GM23248 (cell line): ENCODE measurements at regions not wholly inside any gene's neighbourhood (a gene's known extent, or its start where the extent isn't known, plus 50 kb on each side); places are given as distances from the start of the nearest gene placed in this dataset.

Experiments used
- DNase-seq: peaks from one replicate; pipeline ENCODE4 v3.0.0-alpha.2; 2015
- H2AFZ ChIP-seq: fragments of 200-600 bp; sonication (generic); 2 replicates; pipeline ENCODE4 v1.6.1; 2016; ENCODE audit warnings: antibody characterized with exemption
- H3F3A ChIP-seq: fragments of 200-600 bp; sonication (generic); 2 replicates; pipeline ENCODE4 v1.6.1; 2016; ENCODE audit warnings: mild to moderate bottlenecking, antibody characterized with exemption, mixed run types; ENCODE audit not compliant: insufficient read depth
- H3K27ac ChIP-seq: fragments of 200-600 bp; sonication (generic); 2 replicates; pipeline ENCODE4 v1.5.1; 2016; ENCODE audit warnings: mild to moderate bottlenecking
- H3K27me3 ChIP-seq: fragments of 200-600 bp; sonication (generic); replicated peaks from 2 replicates; pipeline ENCODE4 v1.6.1; 2016; ENCODE audit warnings: mild to moderate bottlenecking; ENCODE audit not compliant: insufficient read depth
- H3K36me3 ChIP-seq: fragments of 200-600 bp; sonication (generic); 2 replicates; pipeline ENCODE4 v1.6.1; 2016; ENCODE audit warnings: low read depth, mild to moderate bottlenecking
- H3K4me1 ChIP-seq: fragments of 200-600 bp; sonication (generic); 2 replicates; pipeline ENCODE4 v1.6.1; 2016; ENCODE audit warnings: mild to moderate bottlenecking; ENCODE audit not compliant: insufficient read depth
- H3K4me2 ChIP-seq: fragments of 200-600 bp; sonication (generic); one replicate; pipeline ENCODE4 v1.6.1; 2016; ENCODE audit warnings: mild to moderate bottlenecking; ENCODE audit not compliant: unreplicated experiment
- H3K4me3 ChIP-seq: fragments of 200-600 bp; sonication (generic); 2 replicates; pipeline ENCODE4 v1.5.1; 2016; ENCODE audit warnings: mild to moderate bottlenecking
- H3K79me2 ChIP-seq: fragments of 200-600 bp; sonication (generic); 2 replicates; pipeline ENCODE4 v1.6.1; 2016; ENCODE audit warnings: mild to moderate bottlenecking; ENCODE audit not compliant: insufficient read depth
- H3K9ac ChIP-seq: fragments of 200-600 bp; sonication (generic); 2 replicates; pipeline ENCODE4 v1.6.1; 2016; ENCODE audit warnings: mild to moderate bottlenecking
- H3K9me2 ChIP-seq: fragments of 200-600 bp; sonication (generic); 2 replicates; pipeline ENCODE4 v1.6.1; 2016; ENCODE audit warnings: mixed run types, mild to moderate bottlenecking, moderate library complexity; ENCODE audit not compliant: insufficient read depth
- H3K9me3 ChIP-seq: fragments of 200-600 bp; sonication (generic); one replicate; pipeline ENCODE4 v1.6.1; 2017; ENCODE audit warnings: low read depth
- H4K20me1 ChIP-seq: fragments of 200-600 bp; sonication (generic); 2 replicates; pipeline ENCODE4 v1.6.0; 2016; ENCODE audit not compliant: insufficient read depth
- EZH2 ChIP-seq: fragments of 200-600 bp; sonication (generic); IDR thresholded peaks from 2 replicates; pipeline ENCODE4 v1.6.1; 2018; ENCODE audit warnings: antibody characterized with exemption, mild to moderate bottlenecking; ENCODE audit not compliant: insufficient read depth, poor library complexity, severe bottlenecking
- EZH2phosphoT487 ChIP-seq: fragments of 200-600 bp; sonication (generic); IDR thresholded peaks from 2 replicates; pipeline ENCODE4 v1.6.1; 2018; ENCODE audit warnings: antibody characterized with exemption, moderate library complexity, mild to moderate bottlenecking, low read depth; ENCODE audit not compliant: insufficient read depth
- WGBS, 2 experiments: methylation state at CpG; one replicate each; pipeline ENCODE4 v1.1.6; 2015 to 2017; ENCODE audit warnings: low lambda C conversion rate in 2 of 2, low coverage in 1 of 2; ENCODE audit errors: missing lambda C conversion rate in 2 of 2; 5-methylcytosine and 5-hydroxymethylcytosine counted together
- in situ Hi-C: fragments of 300-500 bp; cut with MboI; formaldehyde crosslinking; loops from 2 replicates; pipeline ENCODE4 v1.15.0; 2020

- Histone ChIP-seq H2AFZ (no peak overlapping the region), H3K36me3 (no peaks in the 10 kb centered on the region), H3F3A (no peaks in the 10 kb centered on the region), H3K9me2 (no peaks in the 10 kb centered on the region), H3K27me3 (peaks cover 13% of the 10 kb centered on the region; the same call in 1 of the 2 replicates), H3K9me3 (no peaks in the 10 kb centered on the region), H4K20me1 (no peaks in the 10 kb centered on the region), H3K4me2 (no peak overlapping the region), H3K79me2 (no peaks in the 10 kb centered on the region), H3K9ac (no peak overlapping the region), H3K4me1 (no peaks in the 10 kb centered on the region), H3K27ac (no peak overlapping the region), H3K4me3 (no peak overlapping the region)
- 49 to 50% methylated on average over 15 of the region's 15 CpGs for WGBS, 2 experiments
- no peak for TF ChIP-seq EZH2phosphoT487
- TF ChIP-seq EZH2, result no peak
- in situ Hi-C loops, result no loop called here
- DNase-seq, result no peak
These were observed 53.0 kb upstream of the CLDN14 start for GRCh38 chr21:36532769-36533467.

DNA sequence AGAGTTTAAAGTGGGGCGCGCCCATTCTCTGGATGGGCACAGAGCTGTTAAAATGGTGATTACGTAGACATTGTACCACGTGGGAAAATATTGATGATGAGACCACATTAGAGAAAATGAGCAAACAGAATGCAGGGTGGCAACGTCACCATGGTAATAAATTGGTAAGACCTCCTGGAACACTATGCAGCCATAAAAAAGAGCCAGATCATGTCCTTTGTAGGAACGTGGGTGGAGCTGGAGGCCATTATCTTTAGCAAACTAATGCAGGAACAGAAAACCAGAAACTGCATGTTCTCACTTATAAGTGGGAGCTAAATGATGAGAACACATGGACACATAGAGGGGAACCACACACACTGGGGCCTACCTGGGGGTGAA, 53.5 kb upstream of the CLDN14 start:
- no peak overlapping the region for H3K4me3 ChIP-seq
- in situ Hi-C loops, result no loop called here
- no peak for DNase-seq
- no peaks in the 10 kb centered on the region for H3F3A ChIP-seq
- no peaks in the 10 kb centered on the region for H3K36me3 ChIP-seq
- H3K9ac ChIP-seq, result no peak overlapping the region
- no peak overlapping the region for H3K4me2 ChIP-seq
- TF ChIP-seq EZH2phosphoT487, result no peak
- TF ChIP-seq EZH2, result no peak
- H3K27me3 ChIP-seq, result peaks cover 10% of the 10 kb centered on the region; the same call in 1 of the 2 replicates
- H3K27ac ChIP-seq, result no peak overlapping the region
- WGBS, 2 experiments, result 70 to 75% methylated on average over 6 of the region's 6 CpGs
- H3K9me3 ChIP-seq, result no peaks in the 10 kb centered on the region
- no peaks in the 10 kb centered on the region for H3K79me2 ChIP-seq
- no peaks in the 10 kb centered on the region for H4K20me1 ChIP-seq
- no peaks in the 10 kb centered on the region for H3K9me2 ChIP-seq
- no peak overlapping the region for H2AFZ ChIP-seq
- no peaks in the 10 kb centered on the region for H3K4me1 ChIP-seq

DNA sequence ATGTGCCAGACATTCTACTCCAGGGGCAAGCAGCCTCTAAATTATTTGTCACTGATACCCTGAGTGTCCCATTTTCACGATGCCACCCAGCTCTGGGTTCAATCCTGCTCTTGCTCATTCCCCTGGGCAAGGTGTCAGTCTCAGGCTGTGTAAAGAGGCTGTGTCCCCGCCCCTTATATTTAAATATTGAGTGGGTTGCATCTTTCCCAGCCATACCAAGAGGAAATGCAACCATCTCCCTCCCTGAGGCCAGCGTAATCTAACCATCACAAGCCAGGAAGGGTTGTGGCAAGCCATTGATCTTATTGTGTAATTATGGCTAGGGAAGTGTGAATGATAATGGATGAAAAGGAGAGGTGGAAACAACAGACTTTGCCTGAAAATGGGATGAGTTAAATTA, 54.7 kb upstream of the CLDN14 start:
- Histone ChIP-seq H4K20me1 (no peaks in the 10 kb centered on the region), H3K79me2 (no peaks in the 10 kb centered on the region), H3K27ac (no peak overlapping the region), H3K36me3 (no peaks in the 10 kb centered on the region), H2AFZ (no peak overlapping the region), H3K9me3 (no peaks in the 10 kb centered on the region), H3K27me3 (peaks cover 8% of the 10 kb centered on the region; the same call in 1 of the 2 replicates), H3K9ac (no peak overlapping the region), H3K9me2 (no peaks in the 10 kb centered on the region), H3K4me2 (no peak overlapping the region), H3K4me3 (no peak overlapping the region), H3F3A (no peaks in the 10 kb centered on the region), H3K4me1 (no peaks in the 10 kb centered on the region)
- in situ Hi-C loops, result no loop called here
- TF ChIP-seq EZH2phosphoT487 (no peak), EZH2 (no peak)
- WGBS, 2 experiments, result 6 to 12% methylated on average over 3 of the region's 3 CpGs
- no peak for DNase-seq

- WGBS, 2 experiments, result 13 to 15% methylated on average over 6 of the region's 6 CpGs
These were observed 55.8 kb upstream of the CLDN14 start for GRCh38 chr21:36535618-36536241.

More at GRCh38 chr21:36535618-36536241, 55.8 kb upstream of the CLDN14 start:
- no peak for DNase-seq
- H2AFZ ChIP-seq, result no peak overlapping the region
- no peak for TF ChIP-seq EZH2
- TF ChIP-seq EZH2phosphoT487, result no peak
- H3K9me3 ChIP-seq, result no peaks in the 10 kb centered on the region
- no peak overlapping the region for H3K27ac ChIP-seq
- no peaks in the 10 kb centered on the region for H3K9me2 ChIP-seq
- in situ Hi-C loops, result no loop called here
- H3K4me2 ChIP-seq, result no peak overlapping the region
- H3K79me2 ChIP-seq, result no peaks in the 10 kb centered on the region
- no peaks in the 10 kb centered on the region for H4K20me1 ChIP-seq
- H3K4me1 ChIP-seq, result no peaks in the 10 kb centered on the region
- no peaks in the 10 kb centered on the region for H3F3A ChIP-seq
- no peaks in the 10 kb centered on the region for H3K36me3 ChIP-seq
- H3K27me3 ChIP-seq, result peaks cover 9% of the 10 kb centered on the region
- no peak overlapping the region for H3K4me3 ChIP-seq
- H3K9ac ChIP-seq, result no peak overlapping the region
